OCI-LY1 (cell line): ENCODE measurements at regions not wholly inside any gene's neighbourhood (a gene's known extent, or its start where the extent isn't known, plus 50 kb on each side); places are given as distances from the start of the nearest gene placed in this dataset.

ENCODE experiments used
- H2AFZ ChIP-seq: fragments of 200-600 bp; sonication (generic), shearing (Covaris generic); 2 replicates; pipeline ENCODE4 v1.6.0; 2014; ENCODE audit warnings: antibody characterized with exemption, mild to moderate bottlenecking, low read length
- H3F3A ChIP-seq: fragments of 200-600 bp; sonication (generic), shearing (Covaris generic); 2 replicates; pipeline ENCODE4 v1.6.0; 2014; ENCODE audit warnings: mild to moderate bottlenecking, antibody characterized with exemption, low read length, moderate library complexity; ENCODE audit not compliant: insufficient read depth
- H3K27ac ChIP-seq: fragments of 200-600 bp; sonication (generic); 2 replicates; pipeline ENCODE4 v1.5.1; 2014; ENCODE audit warnings: low read length, mixed run types, mild to moderate bottlenecking, low read depth; ENCODE audit not compliant: poor library complexity, severe bottlenecking
- H3K27me3 ChIP-seq: fragments of 200-600 bp; sonication (generic); 2 replicates; pipeline ENCODE4 v1.6.0; 2014; ENCODE audit warnings: antibody characterized with exemption, mild to moderate bottlenecking, low read length, moderate library complexity; ENCODE audit not compliant: insufficient read depth
- H3K36me3 ChIP-seq: fragments of 200-600 bp; sonication (generic); 2 replicates; pipeline ENCODE4 v1.6.1; 2014; ENCODE audit warnings: mild to moderate bottlenecking, antibody characterized with exemption, low read length, moderate library complexity, mixed read lengths; ENCODE audit not compliant: insufficient read depth
- H3K4me1 ChIP-seq: fragments of 200-600 bp; sonication (generic); 2 replicates; pipeline ENCODE4 v1.5.1; 2014; ENCODE audit warnings: mild to moderate bottlenecking, low read length, moderate library complexity; ENCODE audit not compliant: insufficient read depth, severe bottlenecking
- H3K4me2 ChIP-seq: fragments of 200-600 bp; sonication (generic), shearing (Covaris generic); 2 replicates; pipeline ENCODE4 v1.6.1; 2014; ENCODE audit warnings: low read length
- H3K4me3 ChIP-seq: fragments of 200-600 bp; sonication (generic); 2 replicates; pipeline ENCODE4 v1.5.1; 2014; ENCODE audit warnings: low read length, low read depth, mild to moderate bottlenecking, mixed read lengths; ENCODE audit not compliant: poor library complexity, severe bottlenecking
- H3K79me2 ChIP-seq: fragments of 200-600 bp; shearing (Covaris generic); 2 replicates; pipeline ENCODE4 v1.6.1; 2016; ENCODE audit warnings: mixed run types, low read length, mixed read lengths; ENCODE audit not compliant: insufficient read depth
- H3K9ac ChIP-seq: fragments of 200-600 bp; sonication (generic), shearing (Covaris generic); 2 replicates; pipeline ENCODE4 v1.6.1; 2014; ENCODE audit warnings: mild to moderate bottlenecking, low read length, mixed read lengths
- H3K9me2 ChIP-seq: fragments of 200-600 bp; sonication (generic), shearing (Covaris generic); 2 replicates; pipeline ENCODE4 v1.6.1; 2014; ENCODE audit warnings: low read depth, mild to moderate bottlenecking, low read length, mixed read lengths
- H3K9me3 ChIP-seq: fragments of 200-600 bp; shearing (Covaris generic); 2 replicates; pipeline ENCODE4 v1.6.1; 2014; ENCODE audit warnings: low read length, mixed read lengths
- H4K20me1 ChIP-seq: fragments of 200-600 bp; sonication (generic), shearing (Covaris generic); 2 replicates; pipeline ENCODE4 v1.6.0; 2016; ENCODE audit warnings: mild to moderate bottlenecking, low read length; ENCODE audit not compliant: insufficient read depth
- EZH2 ChIP-seq: fragments of 200-600 bp; sonication (generic), shearing (Covaris generic); IDR thresholded peaks from 2 replicates; pipeline ENCODE4 v1.8.0; 2017; ENCODE audit warnings: borderline replicate concordance, mixed run types, mild to moderate bottlenecking, antibody characterized with exemption, low read length, moderate library complexity, mixed read lengths
- TF ChIP-seq, protein P1 (sequence below): fragments of 200-600 bp; sonication (generic), shearing (Covaris generic); IDR thresholded peaks from 2 replicates; pipeline ENCODE4 v1.5.1; 2017; ENCODE audit warnings: mild to moderate bottlenecking, antibody characterized with exemption, low read length, moderate library complexity, mixed read lengths

DNA sequence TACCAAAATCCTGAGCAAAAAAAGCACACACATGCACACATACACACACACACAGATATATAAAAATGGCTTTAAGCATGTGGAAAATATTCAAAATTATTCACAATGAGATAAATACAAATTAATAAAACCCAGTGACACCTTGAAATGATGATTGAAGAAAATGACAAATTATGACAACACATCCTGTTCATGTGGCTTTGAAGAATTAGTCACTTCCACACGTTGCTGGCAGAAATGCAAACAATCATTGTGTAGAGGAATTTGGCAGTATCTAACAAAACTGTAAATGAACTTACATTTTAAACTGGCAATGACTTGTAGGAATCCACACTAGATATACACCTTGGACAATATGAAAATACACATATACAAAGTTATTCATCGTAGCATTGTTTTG, 95.8 kb upstream of the RGPD4 start:
- Histone ChIP-seq H4K20me1 (no peaks in the 10 kb centered on the region), H3K9me2 (no peaks in the 10 kb centered on the region), H3K9me3 (no peaks in the 10 kb centered on the region), H3K27me3 (no peaks in the 10 kb centered on the region), H3K4me2 (no peak overlapping the region), H2AFZ (no peak overlapping the region), H3K4me1 (peaks cover 5% of the 10 kb centered on the region), H3K4me3 (no peak overlapping the region), H3K79me2 (no peaks in the 10 kb centered on the region), H3K9ac (no peak overlapping the region), H3K36me3 (no peaks in the 10 kb centered on the region), H3F3A (no peaks in the 10 kb centered on the region), H3K27ac (no peak overlapping the region)
- TF ChIP-seq, protein P1, sequence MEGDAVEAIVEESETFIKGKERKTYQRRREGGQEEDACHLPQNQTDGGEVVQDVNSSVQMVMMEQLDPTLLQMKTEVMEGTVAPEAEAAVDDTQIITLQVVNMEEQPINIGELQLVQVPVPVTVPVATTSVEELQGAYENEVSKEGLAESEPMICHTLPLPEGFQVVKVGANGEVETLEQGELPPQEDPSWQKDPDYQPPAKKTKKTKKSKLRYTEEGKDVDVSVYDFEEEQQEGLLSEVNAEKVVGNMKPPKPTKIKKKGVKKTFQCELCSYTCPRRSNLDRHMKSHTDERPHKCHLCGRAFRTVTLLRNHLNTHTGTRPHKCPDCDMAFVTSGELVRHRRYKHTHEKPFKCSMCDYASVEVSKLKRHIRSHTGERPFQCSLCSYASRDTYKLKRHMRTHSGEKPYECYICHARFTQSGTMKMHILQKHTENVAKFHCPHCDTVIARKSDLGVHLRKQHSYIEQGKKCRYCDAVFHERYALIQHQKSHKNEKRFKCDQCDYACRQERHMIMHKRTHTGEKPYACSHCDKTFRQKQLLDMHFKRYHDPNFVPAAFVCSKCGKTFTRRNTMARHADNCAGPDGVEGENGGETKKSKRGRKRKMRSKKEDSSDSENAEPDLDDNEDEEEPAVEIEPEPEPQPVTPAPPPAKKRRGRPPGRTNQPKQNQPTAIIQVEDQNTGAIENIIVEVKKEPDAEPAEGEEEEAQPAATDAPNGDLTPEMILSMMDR = no peak
- no peak for TF ChIP-seq EZH2

DNA sequence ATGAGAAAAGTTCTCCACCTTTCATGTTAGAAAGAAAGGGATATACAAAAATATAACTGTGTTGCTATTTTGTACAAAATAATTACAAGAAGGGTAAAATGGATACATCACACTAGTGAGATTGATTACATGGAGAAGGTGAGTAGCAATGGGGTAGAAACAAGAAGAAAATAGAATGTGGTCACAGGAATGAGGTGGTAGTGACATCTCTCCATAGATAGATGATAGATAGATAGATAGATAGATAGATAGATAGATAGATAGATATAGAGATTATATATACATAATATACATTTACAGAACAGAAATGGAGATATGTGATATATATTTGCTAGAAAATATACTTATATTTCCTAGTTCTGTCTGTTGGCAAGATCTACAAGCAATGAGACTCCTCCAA, 95.3 kb upstream of the RGPD4 start:
- H3K9me3 ChIP-seq = no peaks in the 10 kb centered on the region
- TF ChIP-seq EZH2 = no peak
- TF ChIP-seq, protein P1 = no peak
- H3K27me3 ChIP-seq = no peaks in the 10 kb centered on the region
- H4K20me1 ChIP-seq = no peaks in the 10 kb centered on the region
- H3K36me3 ChIP-seq = no peaks in the 10 kb centered on the region
- H2AFZ ChIP-seq = no peak overlapping the region
- no peaks in the 10 kb centered on the region for H3K9me2 ChIP-seq
- H3K4me1 ChIP-seq = peaks cover 5% of the 10 kb centered on the region
- H3K9ac ChIP-seq = no peak overlapping the region
- H3F3A ChIP-seq = no peaks in the 10 kb centered on the region
- H3K27ac ChIP-seq = no peak overlapping the region
- no peak overlapping the region for H3K4me2 ChIP-seq
- no peaks in the 10 kb centered on the region for H3K79me2 ChIP-seq
- H3K4me3 ChIP-seq = no peak overlapping the region

DNA sequence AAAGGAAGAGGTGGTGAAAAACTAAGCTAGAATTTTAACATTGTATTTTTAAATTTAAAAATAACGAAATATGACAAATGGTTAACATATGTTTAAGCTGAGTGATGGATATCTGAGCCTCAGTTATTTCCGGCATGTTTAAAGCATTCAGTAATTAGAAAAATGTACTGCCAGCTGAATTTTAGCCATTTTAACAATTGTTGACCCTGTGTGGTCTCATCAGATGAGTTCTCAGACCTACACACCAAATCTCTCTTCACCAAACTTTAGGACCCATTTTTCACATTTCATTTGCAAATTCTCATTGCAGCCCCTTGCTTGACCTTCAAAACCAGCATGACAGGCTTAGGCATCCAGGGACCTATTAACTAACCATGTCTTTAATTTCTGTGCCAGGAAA, 91.5 kb upstream of the RGPD4 start:
- no peaks in the 10 kb centered on the region for H3K9me2 ChIP-seq
- H3K4me3 ChIP-seq = no peak overlapping the region
- H2AFZ ChIP-seq = no peak overlapping the region
- no peak overlapping the region for H3K9ac ChIP-seq
- no peaks in the 10 kb centered on the region; the same call in 1 of the 2 replicates for H3K36me3 ChIP-seq
- no peaks in the 10 kb centered on the region for H4K20me1 ChIP-seq
- no peaks in the 10 kb centered on the region for H3K9me3 ChIP-seq
- no peak for TF ChIP-seq EZH2
- TF ChIP-seq, protein P1 = no peak
- H3K4me2 ChIP-seq = no peak overlapping the region
- no peak overlapping the region for H3K27ac ChIP-seq
- no peaks in the 10 kb centered on the region for H3K4me1 ChIP-seq
- H3K27me3 ChIP-seq = no peaks in the 10 kb centered on the region
- H3K79me2 ChIP-seq = no peaks in the 10 kb centered on the region
- no peaks in the 10 kb centered on the region for H3F3A ChIP-seq
